ENCODE measurements at regions not wholly inside any gene's neighbourhood (a gene's known extent, or its start where the extent isn't known, plus 50 kb on each side); places are given as distances from the start of the nearest gene placed in this dataset.

- Histone ChIP-seq H3K27me3 (ENCODE audit: control insufficient read depth in 3 of 3, insufficient read depth in 3 of 3, low read length in 3 of 3) (no peaks in the 10 kb centered on the region), H3K27ac (ENCODE audit: low read depth in 1 of 3, low read length in 2 of 3) (no peak overlapping the region), H3K4me3 (ENCODE audit: low read depth in 1 of 3, low read length in 3 of 3) (no peak overlapping the region), H3K36me3 (ENCODE audit: control insufficient read depth in 3 of 3, insufficient read depth in 2 of 3, low read depth in 1 of 3, low read length in 3 of 3) (no peaks in the 10 kb centered on the region), H3K9me3 (ENCODE audit: control insufficient read depth in 2 of 2, insufficient read depth in 1 of 2, low read depth in 1 of 2, low read length in 1 of 2) (peaks cover 0 to 8% of the 10 kb centered on the region in 2 donors), H3K4me1 (ENCODE audit: control insufficient read depth in 3 of 3, insufficient read depth in 2 of 3, low read depth in 1 of 3, low read length in 2 of 3) (no peaks in the 10 kb centered on the region)
- 70 to 85% (median 74%) methylated on average over 3 of the region's 3 CpGs for WGBS, 3 donors
- FAIRE-seq: no peak
- no peak for DNase-seq
Measured at GRCh38 chr13:92994056-92994455, 232.6 kb upstream of the GPC6 start.

GRCh38 chr13:93001866-93002461 is 224.6 kb upstream of the GPC6 start:
- Histone ChIP-seq H3K9me3 (ENCODE audit: control insufficient read depth in 2 of 2, insufficient read depth in 1 of 2, low read depth in 1 of 2, low read length in 1 of 2) (peaks cover 0 to 14% of the 10 kb centered on the region in 2 donors), H3K36me3 (ENCODE audit: control insufficient read depth in 3 of 3, insufficient read depth in 2 of 3, low read depth in 1 of 3, low read length in 3 of 3) (no peaks in the 10 kb centered on the region), H3K4me3 (ENCODE audit: low read depth in 1 of 3, low read length in 3 of 3) (no peak overlapping the region), H3K4me1 (ENCODE audit: control insufficient read depth in 3 of 3, insufficient read depth in 2 of 3, low read depth in 1 of 3, low read length in 2 of 3) (no peaks in the 10 kb centered on the region), H3K27me3 (ENCODE audit: control insufficient read depth in 3 of 3, insufficient read depth in 3 of 3, low read length in 3 of 3) (no peaks in the 10 kb centered on the region), H3K27ac (ENCODE audit: low read depth in 1 of 3, low read length in 2 of 3) (no peak overlapping the region)
- FAIRE-seq (no peak), DNase-seq (peak in 1 of 2 donors; percentile 1)
- 82 to 86% (median 82%) methylated on average over 5 of the region's 5 CpGs for WGBS, 3 donors

- WGBS, 3 donors: 75 to 87% (median 80%) methylated on average over 3 of the region's 3 CpGs
- H3K9me3 ChIP-seq (ENCODE audit: control insufficient read depth in 2 of 2, insufficient read depth in 1 of 2, low read depth in 1 of 2, low read length in 1 of 2): peaks cover 0 to 17% of the 10 kb centered on the region in 2 donors
- H3K4me3 ChIP-seq (ENCODE audit: low read depth in 1 of 3, low read length in 3 of 3): no peak overlapping the region
- H3K36me3 ChIP-seq (ENCODE audit: control insufficient read depth in 3 of 3, insufficient read depth in 2 of 3, low read depth in 1 of 3, low read length in 3 of 3): no peaks in the 10 kb centered on the region
- no peak overlapping the region for H3K27ac ChIP-seq (ENCODE audit: low read depth in 1 of 3, low read length in 2 of 3)
- DNase-seq (no peak), FAIRE-seq (no peak)
- H3K4me1 ChIP-seq (ENCODE audit: control insufficient read depth in 3 of 3, insufficient read depth in 2 of 3, low read depth in 1 of 3, low read length in 2 of 3): no peaks in the 10 kb centered on the region
- H3K27me3 ChIP-seq (ENCODE audit: control insufficient read depth in 3 of 3, insufficient read depth in 3 of 3, low read length in 3 of 3): no peaks in the 10 kb centered on the region
Measured at GRCh38 chr13:93003531-93003930, 223.1 kb upstream of the GPC6 start.

GRCh38 chr13:93004919-93005318 is 221.7 kb upstream of the GPC6 start:
- DNase-seq: peak in 1 of 2 donors; percentile 11
- Histone ChIP-seq H3K9me3 (ENCODE audit: control insufficient read depth in 2 of 2, insufficient read depth in 1 of 2, low read depth in 1 of 2, low read length in 1 of 2) (peaks cover 0 to 17% of the 10 kb centered on the region in 2 donors), H3K27me3 (ENCODE audit: control insufficient read depth in 3 of 3, insufficient read depth in 3 of 3, low read length in 3 of 3) (no peaks in the 10 kb centered on the region), H3K4me1 (ENCODE audit: control insufficient read depth in 3 of 3, insufficient read depth in 2 of 3, low read depth in 1 of 3, low read length in 2 of 3) (no peaks in the 10 kb centered on the region), H3K27ac (ENCODE audit: low read depth in 1 of 3, low read length in 2 of 3) (no peak overlapping the region), H3K36me3 (ENCODE audit: control insufficient read depth in 3 of 3, insufficient read depth in 2 of 3, low read depth in 1 of 3, low read length in 3 of 3) (no peaks in the 10 kb centered on the region), H3K4me3 (ENCODE audit: low read depth in 1 of 3, low read length in 3 of 3) (no peak overlapping the region)
- FAIRE-seq: no peak

GRCh38 chr13:93007928-93008327 is 218.7 kb upstream of the GPC6 start:
- Histone ChIP-seq H3K36me3 (ENCODE audit: control insufficient read depth in 3 of 3, insufficient read depth in 2 of 3, low read depth in 1 of 3, low read length in 3 of 3) (no peaks in the 10 kb centered on the region), H3K4me3 (ENCODE audit: low read depth in 1 of 3, low read length in 3 of 3) (no peak overlapping the region)
- DNase-seq: no peak

GRCh38 chr13:93017493-93018112 is 209.0 kb upstream of the GPC6 start:
- no peak for FAIRE-seq
- no peaks in the 10 kb centered on the region for H3K27me3 ChIP-seq (ENCODE audit: control insufficient read depth in 3 of 3, insufficient read depth in 3 of 3, low read length in 3 of 3)
- H3K9me3 ChIP-seq (ENCODE audit: control insufficient read depth in 2 of 2, insufficient read depth in 1 of 2, low read depth in 1 of 2, low read length in 1 of 2): peaks cover 0 to 11% of the 10 kb centered on the region in 2 donors
- H3K4me3 ChIP-seq (ENCODE audit: low read depth in 1 of 3, low read length in 3 of 3): no peak overlapping the region
- 69 to 82% (median 73%) methylated on average over 1 of the region's 1 CpG for WGBS, 3 donors
- H3K36me3 ChIP-seq (ENCODE audit: control insufficient read depth in 3 of 3, insufficient read depth in 2 of 3, low read depth in 1 of 3, low read length in 3 of 3): no peaks in the 10 kb centered on the region
- no peak for DNase-seq
- no peaks in the 10 kb centered on the region for H3K4me1 ChIP-seq (ENCODE audit: control insufficient read depth in 3 of 3, insufficient read depth in 2 of 3, low read depth in 1 of 3, low read length in 2 of 3)
- no peak overlapping the region for H3K27ac ChIP-seq (ENCODE audit: low read depth in 1 of 3, low read length in 2 of 3)

More at GRCh38 chr13:93007928-93008327, 218.7 kb upstream of the GPC6 start:
- Histone ChIP-seq H3K4me1 (ENCODE audit: control insufficient read depth in 3 of 3, insufficient read depth in 2 of 3, low read depth in 1 of 3, low read length in 2 of 3) (no peaks in the 10 kb centered on the region), H3K9me3 (ENCODE audit: control insufficient read depth in 2 of 2, insufficient read depth in 1 of 2, low read depth in 1 of 2, low read length in 1 of 2) (peaks cover 0 to 17% of the 10 kb centered on the region in 2 donors), H3K27me3 (ENCODE audit: control insufficient read depth in 3 of 3, insufficient read depth in 3 of 3, low read length in 3 of 3) (no peaks in the 10 kb centered on the region), H3K27ac (ENCODE audit: low read depth in 1 of 3, low read length in 2 of 3) (no peak overlapping the region)
- FAIRE-seq: no peak

- H3K27me3 ChIP-seq (ENCODE audit: control insufficient read depth in 3 of 3, insufficient read depth in 3 of 3, low read length in 3 of 3): no peaks in the 10 kb centered on the region
- H3K4me3 ChIP-seq (ENCODE audit: low read depth in 1 of 3, low read length in 3 of 3): no peak overlapping the region
- no peak overlapping the region for H3K27ac ChIP-seq (ENCODE audit: low read depth in 1 of 3, low read length in 2 of 3)
- H3K9me3 ChIP-seq (ENCODE audit: control insufficient read depth in 2 of 2, insufficient read depth in 1 of 2, low read depth in 1 of 2, low read length in 1 of 2): peaks cover 0 to 4% of the 10 kb centered on the region in 2 donors
- DNase-seq (no peak), FAIRE-seq (no peak)
- no peaks in the 10 kb centered on the region for H3K4me1 ChIP-seq (ENCODE audit: control insufficient read depth in 3 of 3, insufficient read depth in 2 of 3, low read depth in 1 of 3, low read length in 2 of 3)
- 31 to 37% (median 37%) methylated on average over 1 of the region's 1 CpG for WGBS, 3 donors
- H3K36me3 ChIP-seq (ENCODE audit: control insufficient read depth in 3 of 3, insufficient read depth in 2 of 3, low read depth in 1 of 3, low read length in 3 of 3): no peaks in the 10 kb centered on the region
Measured at GRCh38 chr13:93023929-93024328, 202.7 kb upstream of the GPC6 start.

- H3K36me3 ChIP-seq (ENCODE audit: control insufficient read depth in 3 of 3, insufficient read depth in 2 of 3, low read depth in 1 of 3, low read length in 3 of 3): no peaks in the 10 kb centered on the region
- no peak overlapping the region for H3K27ac ChIP-seq (ENCODE audit: low read depth in 1 of 3, low read length in 2 of 3)
- no peak for DNase-seq
- no peak overlapping the region for H3K4me3 ChIP-seq (ENCODE audit: low read depth in 1 of 3, low read length in 3 of 3)
- H3K4me1 ChIP-seq (ENCODE audit: control insufficient read depth in 3 of 3, insufficient read depth in 2 of 3, low read depth in 1 of 3, low read length in 2 of 3): no peaks in the 10 kb centered on the region
- peaks cover 0 to 2% of the 10 kb centered on the region in 2 donors for H3K9me3 ChIP-seq (ENCODE audit: control insufficient read depth in 2 of 2, insufficient read depth in 1 of 2, low read depth in 1 of 2, low read length in 1 of 2)
- 86% methylated on average over 4 of the region's 4 CpGs for WGBS, 3 donors
- no peaks in the 10 kb centered on the region for H3K27me3 ChIP-seq (ENCODE audit: control insufficient read depth in 3 of 3, insufficient read depth in 3 of 3, low read length in 3 of 3)
- no peak for FAIRE-seq
Measured at GRCh38 chr13:93025984-93026383, 200.6 kb upstream of the GPC6 start.

GRCh38 chr13:93029536-93029935 is 197.1 kb upstream of the GPC6 start:
- FAIRE-seq: no peak
- Histone ChIP-seq H3K27me3 (ENCODE audit: control insufficient read depth in 3 of 3, insufficient read depth in 3 of 3, low read length in 3 of 3) (no peaks in the 10 kb centered on the region), H3K36me3 (ENCODE audit: control insufficient read depth in 3 of 3, insufficient read depth in 2 of 3, low read depth in 1 of 3, low read length in 3 of 3) (no peaks in the 10 kb centered on the region), H3K27ac (ENCODE audit: low read depth in 1 of 3, low read length in 2 of 3) (no peak overlapping the region), H3K4me3 (ENCODE audit: low read depth in 1 of 3, low read length in 3 of 3) (no peak overlapping the region), H3K9me3 (ENCODE audit: control insufficient read depth in 2 of 2, insufficient read depth in 1 of 2, low read depth in 1 of 2, low read length in 1 of 2) (no peaks in the 10 kb centered on the region), H3K4me1 (ENCODE audit: control insufficient read depth in 3 of 3, insufficient read depth in 2 of 3, low read depth in 1 of 3, low read length in 2 of 3) (no peaks in the 10 kb centered on the region)
- WGBS, 3 donors: 81 to 88% (median 87%) methylated on average over 3 of the region's 3 CpGs
- no peak for DNase-seq

Data from small intestine (tissue), 7 donors.